ENCODE measurements at regions not wholly inside any gene's neighbourhood (a gene's known extent, or its start where the extent isn't known, plus 50 kb on each side); places are given as distances from the start of the nearest gene placed in this dataset.
A peak's percentile ranks its signal among the peaks of the same experiment; 100 is the strongest.
"Not testable (repeated sequence)": the region's sequence is repeated elsewhere in the genome, so short reads cannot be mapped to it uniquely, and the experiment has no call there.

GRCh38 chr6:27804851-27805250, 107.3 kb downstream of the OR2B2 start:
- no peak for DNase-seq

GRCh38 chr6:27800731-27801373, 111.3 kb downstream of the OR2B2 start:
- no peak for DNase-seq

- no peak for DNase-seq
Measured at GRCh38 chr6:27797960-27798359, 114.2 kb downstream of the OR2B2 start.

GRCh38 chr6:27796736-27797481, 115.3 kb downstream of the OR2B2 start:
- not testable (repeated sequence) for DNase-seq

GRCh38 chr6:27795697-27796494, 116.3 kb downstream of the OR2B2 start:
- no peak for DNase-seq

- DNase-seq: no peak
Measured at GRCh38 chr6:27791182-27791943, 120.8 kb downstream of the OR2B2 start.

- DNase-seq: not testable (repeated sequence)
Measured at GRCh38 chr6:27788376-27788775, 123.8 kb downstream of the OR2B2 start.

- DNase-seq: no peak
Measured at GRCh38 chr6:27786048-27786447, 126.1 kb downstream of the OR2B2 start.

GRCh38 chr6:27785294-27785693, 126.9 kb downstream of the OR2B2 start:
- DNase-seq: no peak

- no peak for DNase-seq
Measured at GRCh38 chr6:27782748-27783147, 129.4 kb downstream of the OR2B2 start.

GRCh38 chr6:27778625-27779417, 133.4 kb downstream of the OR2B2 start:
- DNase-seq: no peak

- DNase-seq: no peak
Measured at GRCh38 chr6:27777614-27778355, 134.4 kb downstream of the OR2B2 start.

- no peak for DNase-seq
Measured at GRCh38 chr6:27777126-27777525, 135.1 kb downstream of the OR2B2 start.

- DNase-seq: no peak
Measured at GRCh38 chr6:27776504-27776903, 135.7 kb downstream of the OR2B2 start.

- DNase-seq: no peak
Measured at GRCh38 chr6:27775796-27776184, 136.4 kb downstream of the OR2B2 start.

GRCh38 chr6:27775138-27775795, 136.9 kb downstream of the OR2B2 start:
- DNase-seq: not testable (repeated sequence)

- DNase-seq: not testable (repeated sequence)
Measured at GRCh38 chr6:27774264-27774600, 138.0 kb downstream of the OR2B2 start.

GRCh38 chr6:27773542-27774263, 138.5 kb downstream of the OR2B2 start:
- not testable (repeated sequence) for DNase-seq

GRCh38 chr6:27772261-27773001, 139.8 kb downstream of the OR2B2 start:
- DNase-seq: peak; percentile 80

Measured in activated effector memory CD4-positive, alpha-beta T cell treated with Interleukin-2 at 50 U/mL for 16 hours (primary cell).